ENCODE measurements at regions not wholly inside any gene's neighbourhood (a gene's known extent, or its start where the extent isn't known, plus 50 kb on each side); places are given as distances from the start of the nearest gene placed in this dataset.
A peak's percentile ranks its signal among the peaks of the same experiment; 100 is the strongest.
"Not testable (repeated sequence)": the region's sequence is repeated elsewhere in the genome, so short reads cannot be mapped to it uniquely, and the experiment has no call there.

- no peak for DNase-seq (ENCODE audit: low spot score in 2 of 2)
- Mint-ChIP-seq H3K27ac (no peak overlapping the region), H3K9me3 (peaks cover 0 to 6% of the 10 kb centered on the region in 2 donors), H3K36me3 (no peaks in the 10 kb centered on the region)
- no peak for ATAC-seq
Measured at GRCh38 chrX:13452283-13452682, 117.1 kb upstream of the EGFL6 start.

- DNase-seq (ENCODE audit: low spot score in 2 of 2) (no peak), ATAC-seq (no peak)
- H3K36me3 Mint-ChIP-seq = peaks cover 0 to 4% of the 10 kb centered on the region in 2 donors
- H3K27ac Mint-ChIP-seq = no peak overlapping the region
- H3K9me3 Mint-ChIP-seq = peaks cover 0 to 6% of the 10 kb centered on the region in 2 donors
Measured at GRCh38 chrX:13449441-13449840, 120.0 kb upstream of the EGFL6 start.

GRCh38 chrX:13448941-13449340, 120.5 kb upstream of the EGFL6 start:
- ATAC-seq (no peak), DNase-seq (ENCODE audit: low spot score in 2 of 2) (no peak)
- peaks cover 0 to 4% of the 10 kb centered on the region in 2 donors for H3K36me3 Mint-ChIP-seq
- peaks cover 0 to 6% of the 10 kb centered on the region in 2 donors for H3K9me3 Mint-ChIP-seq
- H3K27ac Mint-ChIP-seq = no peak overlapping the region

GRCh38 chrX:13441608-13442007, 121.8 kb upstream of the ATXN3L start:
- not testable (repeated sequence) for H3K27ac Mint-ChIP-seq; DNase-seq (ENCODE audit: low spot score in 2 of 2); H3K9me3 Mint-ChIP-seq; H3K36me3 Mint-ChIP-seq
- peak in 1 of 2 donors; percentile 14 for ATAC-seq

GRCh38 chrX:13440176-13440575, 120.3 kb upstream of the ATXN3L start:
- H3K27ac Mint-ChIP-seq = no peak overlapping the region
- H3K9me3 Mint-ChIP-seq = no peaks in the 10 kb centered on the region
- DNase-seq (ENCODE audit: low spot score in 2 of 2) (no peak), ATAC-seq (no peak)
- H3K36me3 Mint-ChIP-seq = peaks cover 0 to 4% of the 10 kb centered on the region in 2 donors

- no peak for ATAC-seq
- H3K9me3 Mint-ChIP-seq = no peaks in the 10 kb centered on the region
- no peak overlapping the region for H3K27ac Mint-ChIP-seq
- DNase-seq (ENCODE audit: low spot score in 2 of 2) = no peak
- H3K36me3 Mint-ChIP-seq = no peaks in the 10 kb centered on the region
Measured at GRCh38 chrX:13433298-13433605, 113.4 kb upstream of the ATXN3L start.

GRCh38 chrX:13432414-13433297, 112.8 kb upstream of the ATXN3L start:
- Mint-ChIP-seq H3K9me3 (no peaks in the 10 kb centered on the region), H3K36me3 (no peaks in the 10 kb centered on the region), H3K27ac (no peak overlapping the region)
- ATAC-seq (no peak), DNase-seq (ENCODE audit: low spot score in 2 of 2) (no peak)

- H3K27ac Mint-ChIP-seq = no peak overlapping the region
- no peaks in the 10 kb centered on the region for H3K9me3 Mint-ChIP-seq
- no peaks in the 10 kb centered on the region for H3K36me3 Mint-ChIP-seq
- no peak for DNase-seq (ENCODE audit: low spot score in 2 of 2)
- ATAC-seq = no peak
Measured at GRCh38 chrX:13430136-13430827, 110.4 kb upstream of the ATXN3L start.

GRCh38 chrX:13428053-13428786, 108.4 kb upstream of the ATXN3L start:
- DNase-seq (ENCODE audit: low spot score in 2 of 2) (no peak), ATAC-seq (peak in 1 of 2 donors; percentile 64)
- Mint-ChIP-seq H3K36me3 (no peaks in the 10 kb centered on the region), H3K9me3 (no peaks in the 10 kb centered on the region), H3K27ac (no peak overlapping the region)

GRCh38 chrX:13427441-13428052, 107.7 kb upstream of the ATXN3L start:
- no peaks in the 10 kb centered on the region for H3K9me3 Mint-ChIP-seq
- H3K27ac Mint-ChIP-seq = no peak overlapping the region
- ATAC-seq (no peak), DNase-seq (ENCODE audit: low spot score in 2 of 2) (no peak)
- no peaks in the 10 kb centered on the region for H3K36me3 Mint-ChIP-seq

- Mint-ChIP-seq H3K36me3 (peaks cover 0 to 9% of the 10 kb centered on the region in 2 donors), H3K9me3 (no peaks in the 10 kb centered on the region), H3K27ac (no peak overlapping the region)
- DNase-seq (ENCODE audit: low spot score in 2 of 2) (no peak), ATAC-seq (no peak)
Measured at GRCh38 chrX:13420545-13421183, 100.8 kb upstream of the ATXN3L start.

GRCh38 chrX:13419918-13420317, 100.1 kb upstream of the ATXN3L start:
- H3K27ac Mint-ChIP-seq = no peak overlapping the region
- peaks cover 0 to 9% of the 10 kb centered on the region in 2 donors for H3K36me3 Mint-ChIP-seq
- no peak for DNase-seq (ENCODE audit: low spot score in 2 of 2)
- H3K9me3 Mint-ChIP-seq = no peaks in the 10 kb centered on the region
- ATAC-seq = no peak

- Mint-ChIP-seq H3K27ac (no peak overlapping the region), H3K9me3 (no peaks in the 10 kb centered on the region), H3K36me3 (peaks cover 0 to 9% of the 10 kb centered on the region in 2 donors)
- ATAC-seq (no peak), DNase-seq (ENCODE audit: low spot score in 2 of 2) (no peak)
Measured at GRCh38 chrX:13419276-13419675, 99.4 kb upstream of the ATXN3L start.

- Mint-ChIP-seq H3K36me3 (peaks cover 0 to 9% of the 10 kb centered on the region in 2 donors), H3K27ac (peak overlapping the region in 1 of 2 donors; percentile 36), H3K9me3 (no peaks in the 10 kb centered on the region)
- DNase-seq (ENCODE audit: low spot score in 2 of 2) (no peak), ATAC-seq (peak in 1 of 2 donors; percentile 84)
Measured at GRCh38 chrX:13418126-13419097, 98.6 kb upstream of the ATXN3L start.

- peaks cover 0 to 9% of the 10 kb centered on the region in 2 donors for H3K36me3 Mint-ChIP-seq
- DNase-seq (ENCODE audit: low spot score in 2 of 2) = no peak
- ATAC-seq = no peak
- H3K9me3 Mint-ChIP-seq = no peaks in the 10 kb centered on the region
- no peak overlapping the region for H3K27ac Mint-ChIP-seq
Measured at GRCh38 chrX:13415509-13415908, 95.7 kb upstream of the ATXN3L start.

Data from activated naive CD4-positive, alpha-beta T cell treated with anti-CD3 and anti-CD28 coated beads, Interleukin-2, amount 50 U/mL, for 72 hours (primary cell).